GM23338 (cell line): ENCODE measurements at regions not wholly inside any gene's neighbourhood (a gene's known extent, or its start where the extent isn't known, plus 50 kb on each side); places are given as distances from the start of the nearest gene placed in this dataset.
A peak's percentile ranks its signal among the peaks of the same experiment; 100 is the strongest.

Source experiments
- ATAC-seq: fragments of 200-7000 bp; cut with Tn5 transposase; 3 replicates; pipeline ENCODE4 v1.9.1; 2020
- DNase-seq: peaks from one replicate; pipeline ENCODE4 v3.0.0-alpha.2; 2015; ENCODE audit warnings: low spot score
- H2AFZ ChIP-seq: fragments of 200-600 bp; sonication (generic); 2 replicates; pipeline ENCODE4 v1.8.0; 2016; ENCODE audit warnings: antibody characterized with exemption, mild to moderate bottlenecking, moderate library complexity
- H3F3A ChIP-seq: fragments of 200-600 bp; sonication (generic); replicated peaks from 2 replicates; pipeline ENCODE4 v1.8.0; 2017; ENCODE audit warnings: antibody characterized with exemption, mixed run types, low read depth
- H3K27ac ChIP-seq: fragments of 200-600 bp; sonication (generic); 2 replicates; pipeline ENCODE4 v1.6.1; 2016; ENCODE audit warnings: low read depth
- H3K27me3 ChIP-seq: fragments of 200-600 bp; sonication (generic); 2 replicates; pipeline ENCODE4 v1.8.0; 2016; ENCODE audit warnings: mild to moderate bottlenecking, mixed run types, moderate library complexity; ENCODE audit not compliant: insufficient read depth
- H3K36me3 ChIP-seq: fragments of 200-600 bp; sonication (generic); 2 replicates; pipeline ENCODE4 v1.8.0; 2016; ENCODE audit warnings: mild to moderate bottlenecking; ENCODE audit not compliant: insufficient read depth
- H3K4me1 ChIP-seq: fragments of 200-600 bp; sonication (generic); 2 replicates; pipeline ENCODE4 v1.8.0; 2016; ENCODE audit warnings: mild to moderate bottlenecking, moderate library complexity; ENCODE audit not compliant: insufficient read depth
- H3K4me2 ChIP-seq: fragments of 200-600 bp; sonication (generic); 2 replicates; pipeline ENCODE4 v1.7.1; 2017; ENCODE audit warnings: mixed run types
- H3K4me3 ChIP-seq: fragments of 200-600 bp; sonication (generic); 2 replicates; pipeline ENCODE4 v1.6.1; 2016; ENCODE audit warnings: mixed run types
- H3K79me2 ChIP-seq: fragments of 200-600 bp; sonication (generic); replicated peaks from 2 replicates; pipeline ENCODE4 v1.8.0; 2017; ENCODE audit warnings: mild to moderate bottlenecking; ENCODE audit not compliant: insufficient read depth
- H3K9me2 ChIP-seq: fragments of 200-600 bp; sonication (generic); 2 replicates; pipeline ENCODE4 v1.8.0; 2017; ENCODE audit not compliant: insufficient read depth
- H4K20me1 ChIP-seq: fragments of 200-600 bp; sonication (generic); replicated peaks from 2 replicates; pipeline ENCODE4 v1.8.0; 2017; ENCODE audit warnings: mild to moderate bottlenecking; ENCODE audit not compliant: insufficient read depth
- H3K27ac Mint-ChIP-seq: 2 replicates; pipeline ENCODE4 v1.8.0; 2020; ENCODE audit warnings: inconsistent platforms, mild to moderate bottlenecking, moderate library complexity, mixed read lengths
- H3K27me3 Mint-ChIP-seq: 3 replicates; pipeline ENCODE4 v1.8.0; 2022; ENCODE audit warnings: low read depth, mild to moderate bottlenecking, moderate library complexity, mixed read lengths, inconsistent platforms; ENCODE audit not compliant: insufficient read depth, poor library complexity
- H3K36me3 Mint-ChIP-seq: 3 replicates; pipeline ENCODE4 v1.8.0; 2021; ENCODE audit warnings: low read depth, mild to moderate bottlenecking, inconsistent platforms, moderate library complexity, mixed read lengths
- H3K4me1 Mint-ChIP-seq: 3 replicates; pipeline ENCODE4 v1.8.0; 2020; ENCODE audit warnings: mild to moderate bottlenecking, inconsistent platforms, mixed read lengths
- H3K4me3 Mint-ChIP-seq: 3 replicates; pipeline ENCODE4 v1.8.0; 2021; ENCODE audit warnings: moderate library complexity, mild to moderate bottlenecking, inconsistent platforms, mixed read lengths
- H3K9me3 Mint-ChIP-seq: 3 replicates; pipeline ENCODE4 v1.8.0; 2020; ENCODE audit warnings: moderate library complexity, mild to moderate bottlenecking, inconsistent platforms, mixed read lengths
- CREB1 ChIP-seq: fragments of 250-450 bp; sonication (Bioruptor Pico); IDR thresholded peaks from 2 replicates; pipeline ENCODE4 v1.5.0; 2020; ENCODE audit warnings: low read depth, mild to moderate bottlenecking, moderate library complexity
- JUNB ChIP-seq: IDR thresholded peaks from one replicate; pipeline ENCODE4 v1.6.1; 2016; ENCODE audit warnings: antibody characterized with exemption; ENCODE audit not compliant: unreplicated experiment
- NANOG ChIP-seq: IDR thresholded peaks from 2 replicates; pipeline ENCODE4 v1.6.1; 2016; ENCODE audit warnings: antibody characterized with exemption, borderline replicate concordance
- POLR2AphosphoS5 ChIP-seq: IDR thresholded peaks from 2 replicates; pipeline ENCODE4 v1.6.1; 2016; ENCODE audit warnings: antibody characterized with exemption, low read depth
- REST ChIP-seq: IDR thresholded peaks from one replicate; pipeline ENCODE4 v1.6.1; 2018; ENCODE audit warnings: antibody characterized with exemption; ENCODE audit not compliant: unreplicated experiment
- STAT1 ChIP-seq: IDR thresholded peaks from one replicate; pipeline ENCODE4 v1.6.1; 2016; ENCODE audit warnings: antibody characterized with exemption; ENCODE audit not compliant: unreplicated experiment
- ZNF331 ChIP-seq: fragments of 250-450 bp; sonication (Bioruptor Pico); IDR thresholded peaks from 2 replicates; pipeline ENCODE4 v1.5.0; 2020; ENCODE audit warnings: low read depth, mild to moderate bottlenecking, moderate library complexity
- ZNF462 ChIP-seq: fragments of 250-450 bp; sonication (Bioruptor Pico); IDR thresholded peaks from 2 replicates; pipeline ENCODE4 v1.5.0; 2020; ENCODE audit warnings: mild to moderate bottlenecking, moderate library complexity

GRCh38 chr2:192579965-192580700 is 385.4 kb upstream of the TMEFF2 start (continued):
- TF ChIP-seq ZNF462: no peak
- TF ChIP-seq POLR2AphosphoS5: no peak
- no peak for TF ChIP-seq JUNB
- TF ChIP-seq STAT1: no peak

- DNase-seq: no peak
- ATAC-seq: no peak
- no peak for TF ChIP-seq JUNB
- TF ChIP-seq NANOG: no peak
- TF ChIP-seq ZNF331: no peak
- TF ChIP-seq REST: no peak
- TF ChIP-seq CREB1 (CRISPR knock-in tag): no peak
- no peak for TF ChIP-seq POLR2AphosphoS5
- TF ChIP-seq STAT1: no peak
Observed at GRCh38 chr2:192578780-192579179, 384.0 kb upstream of the TMEFF2 start.

More at GRCh38 chr2:192578780-192579179, 384.0 kb upstream of the TMEFF2 start:
- no peaks in the 10 kb centered on the region for H3K9me3 Mint-ChIP-seq
- H3K27me3 Mint-ChIP-seq: no peaks in the 10 kb centered on the region
- Histone ChIP-seq H3K4me3 (no peak overlapping the region), H3F3A (no peaks in the 10 kb centered on the region), H3K4me2 (no peak overlapping the region), H2AFZ (no peak overlapping the region), H3K36me3 (no peaks in the 10 kb centered on the region), H3K27me3 (no peaks in the 10 kb centered on the region), H3K79me2 (no peaks in the 10 kb centered on the region), H3K4me1 (no peaks in the 10 kb centered on the region), H3K27ac (no peak overlapping the region), H4K20me1 (no peaks in the 10 kb centered on the region), H3K9me2 (no peaks in the 10 kb centered on the region)
- H3K36me3 Mint-ChIP-seq: no peaks in the 10 kb centered on the region
- H3K4me1 Mint-ChIP-seq: no peaks in the 10 kb centered on the region
- no peak overlapping the region for H3K4me3 Mint-ChIP-seq
- peak overlapping the region; percentile 34; the same call in 1 of the 2 replicates for H3K27ac Mint-ChIP-seq
